HS-5 (cell line): ENCODE measurements at regions not wholly inside any gene's neighbourhood (a gene's known extent, or its start where the extent isn't known, plus 50 kb on each side); places are given as distances from the start of the nearest gene placed in this dataset.
"Not testable (repeated sequence)": the region's sequence is repeated elsewhere in the genome, so short reads cannot be mapped to it uniquely, and the experiment has no call there.

Experiments used
- DNase-seq: peaks from one replicate; pipeline ENCODE4 v3.0.0-alpha.2; 2012; ENCODE audit warnings: low read depth

GRCh38 chr5:16987776-16988175 lies 51.7 kb upstream of the MYO10 start:
- DNase-seq: no peak

- DNase-seq: not testable (repeated sequence)
Observed at GRCh38 chr5:16990817-16991520, 54.9 kb upstream of the MYO10 start.

DNA sequence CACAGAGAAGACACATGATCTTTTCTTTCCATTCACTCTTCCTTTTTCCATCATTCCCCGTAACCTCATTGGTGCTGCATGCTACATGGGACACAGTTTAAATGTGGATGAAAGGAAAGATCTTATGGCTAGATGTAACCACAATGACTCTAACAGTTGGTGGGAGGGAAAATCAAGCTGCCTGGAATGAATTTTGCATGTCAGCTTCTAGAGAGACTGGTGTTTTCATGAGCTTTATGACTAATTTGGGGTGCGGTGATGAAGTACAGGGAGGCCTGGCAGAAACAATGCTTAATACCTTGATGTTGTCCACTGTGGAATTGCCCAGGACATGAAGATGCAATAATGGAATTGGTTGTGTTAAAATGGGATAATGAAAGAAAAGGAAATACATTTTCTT lies 55.9 kb upstream of the MYO10 start:
- peak; percentile 65 for DNase-seq

DNA sequence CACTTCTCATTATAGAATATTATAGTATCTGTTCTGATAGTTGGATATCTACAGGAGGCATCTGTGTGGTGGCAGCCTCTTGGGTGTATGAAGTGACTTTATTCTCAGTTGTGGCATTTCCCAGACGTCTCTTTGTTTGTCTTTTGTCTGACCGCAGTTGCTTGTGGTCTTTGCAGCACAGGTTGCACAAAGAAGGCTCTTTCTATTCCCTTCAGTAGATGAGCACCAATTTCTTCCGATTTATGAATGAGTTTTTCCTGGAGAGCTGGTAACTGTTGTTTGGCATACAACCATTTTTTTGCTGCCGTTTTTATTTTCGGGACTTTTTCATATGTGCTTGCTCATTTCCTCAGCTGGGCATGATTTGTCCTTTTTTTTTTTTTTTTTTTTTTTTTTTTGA lies 56.4 kb upstream of the MYO10 start:
- DNase-seq: no peak

DNA sequence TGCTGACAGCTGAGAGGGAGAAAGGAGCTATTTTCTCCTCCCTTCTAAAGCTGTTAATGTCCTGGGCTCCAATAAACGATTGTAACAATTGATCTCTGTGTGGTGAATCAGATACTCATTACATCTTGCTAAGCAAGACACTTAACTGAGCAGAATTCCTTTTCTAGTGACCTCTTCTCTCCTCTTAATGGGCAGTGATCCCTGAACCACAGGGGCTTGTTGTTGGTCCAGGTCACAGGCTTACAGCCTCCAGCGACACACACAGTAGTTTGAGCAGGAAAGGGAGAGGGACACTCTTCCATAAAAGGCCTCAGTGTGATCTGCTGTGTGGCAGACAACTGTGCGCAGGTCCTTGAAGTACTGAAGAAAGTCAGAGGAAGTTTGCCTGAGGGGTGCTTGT lies 58.5 kb upstream of the MYO10 start:
- DNase-seq: no peak

GRCh38 chr5:16995372-16995771 lies 59.3 kb upstream of the MYO10 start:
- no peak for DNase-seq

- peak; percentile 96 for DNase-seq
Observed at GRCh38 chr5:17000291-17000939, 64.3 kb upstream of the MYO10 start.

DNA sequence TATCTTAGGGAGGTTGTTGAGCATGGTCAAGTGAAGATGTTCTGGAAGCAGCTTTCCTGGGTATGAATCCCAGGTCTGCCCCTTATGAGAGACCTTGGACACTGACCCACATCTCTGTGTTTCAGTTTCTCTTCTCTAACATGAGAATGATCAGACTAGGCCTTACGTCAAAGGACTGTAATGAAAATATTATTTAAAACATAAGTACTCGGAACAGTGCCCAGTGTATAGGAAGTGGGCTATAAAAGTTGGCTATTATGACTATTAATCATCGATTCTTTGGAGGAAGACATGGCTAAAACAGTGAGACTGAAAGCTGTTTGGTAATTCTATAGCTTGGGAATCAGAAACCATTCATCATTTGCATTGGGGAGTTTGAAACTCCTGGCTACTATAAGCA lies 65.3 kb upstream of the MYO10 start:
- DNase-seq: peak; percentile 25

DNA sequence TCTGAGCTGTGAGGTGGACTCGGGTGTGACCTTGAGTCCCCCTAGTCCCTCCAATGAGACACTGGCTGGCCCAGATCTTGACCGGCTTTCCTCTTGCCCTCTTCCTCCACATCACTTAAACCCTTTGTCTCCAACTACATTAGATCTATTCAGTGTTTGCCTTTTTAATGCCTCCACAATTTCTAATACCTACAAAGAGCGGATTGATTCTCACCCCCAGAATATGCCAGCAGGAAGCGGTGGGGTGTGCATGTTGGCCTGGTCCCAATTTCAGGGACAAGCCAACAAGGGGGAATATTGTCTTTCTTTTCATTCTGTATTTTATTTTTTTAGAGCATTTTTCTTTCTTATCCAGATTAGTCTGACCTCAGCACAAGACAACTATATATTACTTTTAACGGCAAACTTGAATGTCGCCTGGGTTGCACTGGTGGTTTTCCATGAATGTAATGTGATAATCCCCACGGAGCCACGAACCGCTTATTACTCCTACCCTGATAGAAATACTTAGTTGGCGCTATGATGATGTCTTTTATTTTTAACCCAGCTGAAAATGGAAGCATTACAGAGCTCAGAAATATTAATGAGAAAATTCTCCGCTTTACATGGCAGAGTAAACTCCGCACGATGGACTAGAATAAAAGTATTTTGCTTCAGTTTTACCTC lies 68.5 kb upstream of the MYO10 start:
- DNase-seq: no peak

- no peak for DNase-seq
Observed at GRCh38 chr5:17005107-17005828, 69.2 kb upstream of the MYO10 start.

DNA sequence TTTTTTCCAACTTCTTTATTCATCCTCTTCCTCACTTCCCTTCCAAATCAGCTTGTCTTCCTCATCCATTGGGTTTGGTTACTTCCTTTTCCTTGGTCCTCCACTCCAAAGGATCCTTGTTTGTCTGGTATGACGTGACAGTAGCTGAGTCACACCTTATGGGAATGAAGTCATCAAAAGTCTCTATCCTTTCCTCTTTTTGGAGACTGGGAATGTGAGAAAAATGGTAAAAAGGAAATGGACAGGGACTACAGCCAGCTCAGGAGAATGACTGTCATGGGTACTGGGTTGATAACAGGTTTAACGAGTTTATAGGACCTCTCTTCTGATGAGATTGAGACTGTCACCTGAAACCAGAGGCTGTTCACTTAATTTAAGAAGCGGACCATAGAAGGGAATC lies 76.2 kb upstream of the MYO10 start:
- peak; percentile 79 for DNase-seq

GRCh38 chr5:17014686-17015085 lies 78.6 kb upstream of the MYO10 start:
- no peak for DNase-seq

GRCh38 chr5:17018871-17019270 lies 82.8 kb upstream of the MYO10 start:
- no peak for DNase-seq

- DNase-seq: no peak
Observed at GRCh38 chr5:17019324-17019723, 83.2 kb upstream of the MYO10 start.

DNA sequence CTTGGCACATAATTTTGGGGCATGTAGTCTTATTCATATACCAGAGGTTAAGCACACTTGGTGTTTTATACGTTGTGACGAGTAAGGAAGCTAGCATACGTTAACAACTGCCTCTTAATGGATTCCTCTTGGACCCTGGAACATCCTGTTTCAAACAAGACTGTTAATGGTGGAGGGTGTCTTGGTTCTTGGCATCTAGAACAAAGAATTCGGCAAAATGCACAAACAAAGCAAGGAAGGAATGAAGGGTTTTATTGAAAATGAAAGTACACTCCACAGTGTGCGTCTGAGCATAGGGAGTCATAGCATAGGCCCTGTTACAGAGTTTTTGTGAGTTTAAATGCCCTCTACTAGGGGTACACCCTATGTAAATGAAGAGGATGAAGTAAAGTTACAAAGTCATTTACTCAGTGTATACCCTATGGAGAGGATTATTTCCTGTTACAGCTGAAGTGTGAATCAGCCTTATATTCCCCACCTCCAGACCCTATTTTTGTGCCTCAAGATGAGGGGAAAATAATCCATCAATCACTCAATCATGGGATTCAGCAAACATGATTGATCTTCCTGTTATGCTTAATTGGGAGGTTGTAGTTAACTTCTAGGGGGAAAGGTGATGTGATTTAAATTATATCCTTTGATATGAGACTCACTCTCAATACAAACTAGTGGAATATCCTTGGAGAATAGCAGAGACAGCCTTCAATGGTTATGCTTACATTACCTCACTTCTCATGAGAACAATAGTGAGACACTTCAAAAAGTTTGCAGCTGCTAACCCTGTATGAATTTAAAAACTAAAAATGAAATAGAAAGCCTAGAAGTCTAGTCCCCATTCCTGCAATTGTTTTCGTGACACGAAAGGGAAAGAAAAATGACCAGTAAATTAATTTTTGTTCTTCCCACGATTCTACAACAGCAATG lies 84.9 kb upstream of the MYO10 start:
- DNase-seq: no peak

DNA sequence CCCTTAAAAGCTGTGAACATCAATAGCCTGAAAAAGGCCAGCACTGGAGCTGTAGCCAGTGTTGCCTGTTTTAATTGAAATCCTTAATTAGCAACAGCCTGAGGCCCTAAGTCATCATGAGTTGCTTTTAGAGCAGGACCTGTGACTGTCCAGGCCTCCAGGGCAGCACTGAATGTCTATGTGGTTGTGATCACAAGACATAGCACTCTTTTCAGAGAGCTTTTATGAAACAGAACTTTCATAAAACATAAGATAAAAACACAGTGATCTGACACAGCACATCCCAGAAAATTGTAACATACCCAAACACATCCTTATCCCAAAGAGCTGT lies 85.5 kb upstream of the MYO10 start:
- no peak for DNase-seq

DNA sequence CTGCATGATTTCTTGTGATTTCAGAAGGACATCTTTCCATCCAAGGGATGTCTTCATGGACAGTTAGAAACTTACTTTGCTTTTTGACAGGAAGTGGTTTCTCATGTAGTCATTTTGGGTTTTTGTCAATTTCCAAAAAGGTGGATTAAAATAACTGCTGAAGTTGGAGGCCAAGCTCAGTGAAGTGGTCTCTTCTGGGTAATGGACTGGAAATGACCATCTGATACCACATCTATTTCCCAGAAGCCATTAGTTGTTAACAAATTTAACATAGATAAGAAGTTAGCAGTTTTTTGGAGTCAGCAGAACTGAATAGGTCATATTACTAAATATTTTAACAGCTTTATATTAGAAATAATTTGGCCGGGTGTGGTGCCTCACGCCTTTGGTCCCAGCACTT lies 86.2 kb upstream of the MYO10 start:
- no peak for DNase-seq

DNA sequence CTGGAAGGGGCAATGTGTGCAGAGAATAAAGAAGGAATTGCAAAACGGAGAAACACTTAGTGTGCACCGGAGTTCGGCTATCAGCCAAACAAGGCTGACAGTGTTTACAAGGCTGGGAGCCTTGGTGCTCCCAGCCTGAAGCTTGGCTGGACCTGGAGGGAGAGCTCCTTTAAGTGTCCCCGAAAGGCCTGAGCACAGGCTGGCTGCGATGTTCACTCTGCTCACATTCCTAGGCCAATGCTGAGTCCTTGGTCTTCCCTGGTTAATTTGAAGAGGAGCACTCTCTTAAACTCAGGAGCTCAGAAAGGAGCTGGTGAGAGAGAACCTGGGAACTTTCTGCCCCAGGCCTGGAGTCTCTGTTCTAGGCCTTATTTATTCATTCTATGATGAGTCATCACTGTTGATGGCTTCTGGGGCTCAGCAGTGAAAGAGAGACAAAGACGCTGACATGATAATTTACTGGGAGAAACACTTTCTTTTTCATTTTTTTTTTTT lies 88.6 kb upstream of the MYO10 start:
- DNase-seq: no peak

DNA sequence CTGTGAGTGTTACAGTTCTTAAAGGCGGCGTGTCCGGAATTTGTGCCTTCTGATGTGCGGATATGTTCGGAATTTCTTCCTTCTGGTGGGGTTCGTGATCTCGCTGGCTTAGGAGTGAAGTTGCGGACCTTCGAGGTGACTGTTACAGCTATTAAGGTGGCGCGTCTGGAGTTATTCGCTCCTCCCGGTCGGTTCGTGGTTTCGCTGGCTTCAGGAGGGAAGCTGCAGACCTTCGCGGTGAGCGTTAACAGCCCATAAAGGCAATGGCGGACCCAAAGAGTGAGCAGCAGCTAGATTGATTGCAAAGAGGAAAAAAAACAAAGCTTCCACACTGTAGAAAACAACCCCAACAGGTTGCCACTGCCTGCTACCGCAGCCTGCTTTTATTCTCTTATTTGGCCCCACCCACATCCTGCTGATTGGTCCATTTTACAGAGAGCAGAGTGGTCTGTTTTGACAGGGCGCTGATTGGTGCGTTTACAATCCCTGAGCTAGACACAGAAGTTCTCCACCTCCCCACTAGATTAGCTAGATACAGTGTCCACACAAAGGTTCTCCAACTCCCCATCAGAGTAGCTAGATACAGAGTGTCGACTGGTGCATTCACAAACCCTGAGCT lies 95.7 kb upstream of the MYO10 start:
- DNase-seq: not testable (repeated sequence)

- DNase-seq: not testable (repeated sequence)
Observed at GRCh38 chr5:17032314-17032985, 96.4 kb upstream of the MYO10 start.

GRCh38 chr5:17034992-17035391 lies 98.9 kb upstream of the MYO10 start:
- DNase-seq: not testable (repeated sequence)
